Fibroblast of the aortic adventitia (primary cell): ENCODE measurements at regions not wholly inside any gene's neighbourhood (a gene's known extent, or its start where the extent isn't known, plus 50 kb on each side); places are given as distances from the start of the nearest gene placed in this dataset.
"Not testable (repeated sequence)": the region's sequence is repeated elsewhere in the genome, so short reads cannot be mapped to it uniquely, and the experiment has no call there.

Source experiments
- DNase-seq: peaks from one replicate; pipeline ENCODE4 v3.0.0-alpha.2; 2010; ENCODE audit warnings: low read depth
- H3K4me3 ChIP-seq: 2 replicates; pipeline ENCODE4 v1.5.1; 2011; ENCODE audit warnings: low read depth, mild to moderate bottlenecking, control low read depth, low read length, moderate library complexity
- TF ChIP-seq, protein P1 (sequence below): IDR thresholded peaks from 2 replicates; pipeline ENCODE4 v1.5.1; 2011; ENCODE audit warnings: mild to moderate bottlenecking, low read length, control low read depth, inconsistent platforms; ENCODE audit not compliant: insufficient read depth

- H3K4me3 ChIP-seq, result no peak overlapping the region
- no peak for DNase-seq
- TF ChIP-seq, protein P1, sequence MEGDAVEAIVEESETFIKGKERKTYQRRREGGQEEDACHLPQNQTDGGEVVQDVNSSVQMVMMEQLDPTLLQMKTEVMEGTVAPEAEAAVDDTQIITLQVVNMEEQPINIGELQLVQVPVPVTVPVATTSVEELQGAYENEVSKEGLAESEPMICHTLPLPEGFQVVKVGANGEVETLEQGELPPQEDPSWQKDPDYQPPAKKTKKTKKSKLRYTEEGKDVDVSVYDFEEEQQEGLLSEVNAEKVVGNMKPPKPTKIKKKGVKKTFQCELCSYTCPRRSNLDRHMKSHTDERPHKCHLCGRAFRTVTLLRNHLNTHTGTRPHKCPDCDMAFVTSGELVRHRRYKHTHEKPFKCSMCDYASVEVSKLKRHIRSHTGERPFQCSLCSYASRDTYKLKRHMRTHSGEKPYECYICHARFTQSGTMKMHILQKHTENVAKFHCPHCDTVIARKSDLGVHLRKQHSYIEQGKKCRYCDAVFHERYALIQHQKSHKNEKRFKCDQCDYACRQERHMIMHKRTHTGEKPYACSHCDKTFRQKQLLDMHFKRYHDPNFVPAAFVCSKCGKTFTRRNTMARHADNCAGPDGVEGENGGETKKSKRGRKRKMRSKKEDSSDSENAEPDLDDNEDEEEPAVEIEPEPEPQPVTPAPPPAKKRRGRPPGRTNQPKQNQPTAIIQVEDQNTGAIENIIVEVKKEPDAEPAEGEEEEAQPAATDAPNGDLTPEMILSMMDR, result no peak
Measured at GRCh38 chr11:134656861-134657540, 245.0 kb upstream of the B3GAT1 start.

GRCh38 chr11:134656086-134656840, 244.2 kb upstream of the B3GAT1 start:
- not testable (repeated sequence) for DNase-seq, H3K4me3 ChIP-seq

GRCh38 chr11:134655189-134655989, 243.3 kb upstream of the B3GAT1 start:
- no peak for DNase-seq
- TF ChIP-seq, protein P1, result no peak
- no peak overlapping the region for H3K4me3 ChIP-seq

- H3K4me3 ChIP-seq, result no peak overlapping the region
- TF ChIP-seq, protein P1, result no peak
- DNase-seq, result no peak
Measured at GRCh38 chr11:134654161-134654915, 242.3 kb upstream of the B3GAT1 start.

DNA sequence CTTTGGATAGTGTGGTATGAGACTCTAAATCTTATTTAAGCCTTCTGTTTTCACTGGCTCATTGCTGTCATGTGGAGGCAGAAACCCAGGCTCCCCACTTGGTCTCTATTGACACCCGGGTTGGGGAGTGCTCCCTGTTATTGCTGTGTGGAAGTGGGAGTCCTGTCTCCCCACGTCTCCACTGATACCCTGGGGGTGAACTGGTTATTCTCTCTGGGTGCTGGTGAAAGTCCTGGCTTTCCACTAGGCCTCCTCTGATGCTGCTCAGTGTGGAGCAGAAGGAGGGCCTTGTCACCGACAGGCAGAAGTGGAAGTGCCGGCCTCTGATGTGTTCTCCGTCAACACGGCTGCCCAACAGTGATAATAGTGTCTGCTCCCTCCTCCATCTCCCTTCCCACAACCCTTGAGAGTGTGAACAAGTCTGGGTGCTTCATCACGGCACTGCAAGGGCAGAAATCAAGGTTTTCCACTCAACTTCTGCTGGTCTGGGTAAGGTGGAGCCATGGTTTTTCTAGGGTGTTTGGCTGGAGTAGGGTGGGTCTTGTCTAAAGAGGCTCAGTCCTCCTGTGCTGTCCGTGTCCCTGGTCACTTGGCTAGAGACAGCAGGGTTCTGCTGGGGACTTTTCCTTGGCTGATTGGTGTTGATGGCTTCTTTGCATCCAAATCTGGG, 240.7 kb upstream of the B3GAT1 start:
- TF ChIP-seq, protein P1, result no peak
- no peak overlapping the region for H3K4me3 ChIP-seq
- no peak for DNase-seq

DNA sequence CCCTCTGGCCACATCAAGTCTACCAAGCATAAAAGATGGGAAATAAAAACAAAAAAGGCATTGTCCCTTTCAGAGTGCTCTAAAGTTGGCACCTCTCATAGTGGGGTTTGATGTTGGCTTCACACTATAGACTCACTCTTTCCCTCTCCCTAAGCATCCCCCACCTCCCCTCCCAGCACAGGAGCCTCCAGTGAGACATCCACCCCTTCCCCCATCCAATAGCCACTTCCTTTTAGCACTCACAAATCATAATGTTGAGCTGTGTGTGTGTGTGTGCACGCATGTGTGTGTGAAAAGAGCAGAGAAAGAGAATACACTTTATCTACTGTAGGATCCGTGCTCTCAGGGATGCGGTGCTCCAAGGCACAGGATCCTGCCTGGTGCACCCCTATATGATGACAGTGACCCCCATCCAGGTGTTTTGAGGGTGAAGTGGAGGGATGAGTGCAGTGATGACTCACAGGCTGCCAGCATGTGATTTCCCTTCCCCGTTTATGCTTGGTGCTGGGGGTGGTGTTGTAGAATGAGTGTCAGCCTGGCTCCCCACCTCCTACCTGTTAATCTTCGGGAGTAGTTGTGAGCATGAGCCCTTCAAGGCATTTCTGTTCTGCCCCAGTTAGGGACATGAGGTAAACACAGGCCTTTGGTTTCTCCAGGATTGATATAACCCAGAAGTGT, 235.2 kb upstream of the B3GAT1 start:
- TF ChIP-seq, protein P1, result no peak

More for the DNA sequence above, 235.2 kb upstream of the B3GAT1 start:
- DNase-seq, result no peak
- no peak overlapping the region for H3K4me3 ChIP-seq
